HG02642 (cell line): ENCODE measurements at regions not wholly inside any gene's neighbourhood (a gene's known extent, or its start where the extent isn't known, plus 50 kb on each side); places are given as distances from the start of the nearest gene placed in this dataset.
"Not testable (repeated sequence)": the region's sequence is repeated elsewhere in the genome, so short reads cannot be mapped to it uniquely, and the experiment has no call there.

Experiments used
- ATAC-seq: cut with Tn5 transposase; IDR thresholded peaks from one replicate; pipeline ENCODE4 v1.9.1; 2021; ENCODE audit warnings: mild to moderate bottlenecking; ENCODE audit not compliant: unreplicated experiment, poor library complexity

DNA sequence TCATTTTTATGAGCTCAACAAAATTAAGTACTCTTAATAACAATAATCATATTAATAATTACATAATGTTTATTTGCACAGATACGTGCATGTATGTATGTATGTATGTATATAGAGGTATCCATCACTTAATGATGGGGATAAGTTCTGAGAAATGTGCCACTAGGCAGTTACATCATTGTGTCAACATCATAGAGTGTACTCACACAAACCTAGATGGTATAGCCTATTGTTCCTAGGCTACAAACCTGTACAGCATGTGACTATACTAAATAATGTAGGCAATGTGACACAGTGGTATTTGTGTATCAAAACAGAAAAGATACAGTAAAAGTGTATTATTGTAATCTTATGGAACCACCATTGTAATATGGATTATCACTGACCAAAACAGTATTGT lies 874.7 kb upstream of the GBE1 start:
- no peak for ATAC-seq

DNA sequence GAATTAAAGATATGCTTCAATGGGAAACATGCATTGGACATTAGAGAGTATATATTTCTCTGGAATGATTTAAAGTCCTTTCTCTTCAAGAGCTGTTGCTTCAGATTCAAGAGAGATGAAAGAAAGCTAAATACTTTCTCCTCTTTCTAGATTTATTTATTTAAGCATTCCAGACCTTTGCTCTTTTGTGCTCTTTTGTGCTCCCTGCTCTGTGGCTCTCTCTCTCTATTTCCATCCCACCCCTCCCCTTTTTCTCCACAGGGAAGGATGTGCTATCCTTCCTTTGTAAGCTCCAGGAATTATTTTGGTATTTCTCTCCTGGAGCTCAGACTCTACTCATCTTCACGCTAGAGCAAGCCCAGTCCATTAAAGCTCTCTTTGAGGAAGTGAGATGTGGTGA lies 871.9 kb upstream of the GBE1 start:
- ATAC-seq: no peak

DNA sequence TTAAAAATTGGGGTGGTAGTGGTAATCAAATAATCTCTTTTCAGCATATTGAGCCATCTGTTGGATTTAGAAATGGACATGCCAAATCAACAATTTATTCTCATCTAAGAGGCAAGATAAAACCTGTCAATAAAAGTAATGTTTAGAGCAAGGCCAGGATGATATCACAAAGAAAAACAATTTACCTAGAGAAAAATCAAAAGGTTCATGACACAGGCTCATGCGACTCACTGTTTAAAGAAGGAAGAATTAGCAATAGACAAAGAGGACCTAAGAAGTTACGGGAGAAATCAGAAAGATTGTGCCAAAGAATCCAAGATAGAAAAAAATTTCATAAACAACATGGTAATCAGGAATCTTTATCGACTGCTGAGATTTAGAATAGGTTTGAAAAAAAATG lies 868.5 kb upstream of the GBE1 start:
- no peak for ATAC-seq

DNA sequence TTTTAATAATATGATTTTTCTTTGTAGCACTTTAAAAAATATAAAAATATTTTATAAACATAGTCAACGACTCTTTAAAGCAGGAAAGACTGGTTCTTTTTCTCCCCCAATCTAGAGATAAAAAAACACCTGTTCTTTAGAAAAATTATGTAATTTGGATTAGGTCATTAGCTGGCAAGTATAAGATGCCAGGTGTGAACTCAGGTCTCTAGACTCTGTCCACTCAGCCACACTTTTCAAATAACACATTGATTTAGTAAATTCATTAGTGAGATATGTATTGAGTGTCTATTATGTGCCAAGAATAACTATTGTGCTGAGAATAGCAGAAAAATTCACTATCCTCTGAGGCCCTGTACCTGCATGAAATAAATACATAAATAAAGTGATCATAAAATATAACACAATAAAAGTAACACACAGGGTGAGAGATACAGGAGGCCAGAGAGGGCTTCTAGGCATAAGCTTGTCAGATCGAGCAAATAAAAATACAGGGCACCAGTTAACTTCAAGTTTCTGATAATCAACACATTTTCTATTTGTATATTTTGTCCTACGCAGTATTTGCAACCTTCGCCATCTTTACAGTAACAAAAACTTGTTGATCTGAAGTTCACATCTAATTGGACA lies 867.1 kb upstream of the GBE1 start:
- no peak for ATAC-seq

- ATAC-seq: no peak
Measured at GRCh38 chr3:82627733-82628132, 866.3 kb upstream of the GBE1 start.

- not testable (repeated sequence) for ATAC-seq
Measured at GRCh38 chr3:82620744-82621143, 859.3 kb upstream of the GBE1 start.

DNA sequence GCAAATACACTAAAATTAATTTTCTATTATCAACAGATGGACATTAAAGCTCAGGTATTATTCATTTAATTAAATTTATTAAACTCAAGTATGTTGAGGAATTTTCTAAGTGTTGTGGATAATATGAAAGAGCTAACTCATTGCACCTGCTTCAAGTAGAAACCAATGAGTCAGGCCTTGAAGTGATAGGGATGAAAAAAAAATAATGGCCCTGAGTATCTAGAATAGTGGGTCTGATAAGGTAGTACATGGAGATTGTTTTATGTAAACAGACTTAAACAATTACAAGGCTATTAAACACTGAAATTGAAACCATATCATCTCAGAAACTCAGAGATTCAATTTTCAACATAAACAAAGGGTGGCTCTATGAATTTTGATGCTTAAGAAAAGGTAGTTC lies 857.1 kb upstream of the GBE1 start:
- ATAC-seq: no peak

- ATAC-seq: no peak
Measured at GRCh38 chr3:82610236-82610635, 848.8 kb upstream of the GBE1 start.

DNA sequence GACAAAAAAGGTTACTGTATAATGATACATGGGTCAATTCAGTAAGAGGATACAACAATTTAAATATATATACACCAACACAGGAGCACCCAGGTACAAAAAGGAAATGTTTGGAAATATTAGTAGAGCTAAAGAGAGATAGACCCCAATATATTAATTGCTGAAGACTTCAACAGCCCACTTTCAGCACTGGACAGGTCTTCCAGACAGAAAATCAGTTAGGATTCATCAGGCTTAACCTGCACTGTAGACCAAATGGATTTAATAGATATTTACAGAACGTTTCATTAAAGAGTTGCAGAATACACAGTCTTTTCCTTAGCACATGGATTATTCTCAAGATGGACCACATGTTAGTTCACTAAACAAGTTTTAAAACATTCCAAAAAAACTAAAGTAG lies 845.9 kb upstream of the GBE1 start:
- ATAC-seq: no peak

GRCh38 chr3:82596805-82597204 lies 835.4 kb upstream of the GBE1 start:
- no peak for ATAC-seq

GRCh38 chr3:82595530-82595929 lies 834.1 kb upstream of the GBE1 start:
- ATAC-seq: no peak

- ATAC-seq: no peak
Measured at GRCh38 chr3:82587174-82587573, 825.7 kb upstream of the GBE1 start.

DNA sequence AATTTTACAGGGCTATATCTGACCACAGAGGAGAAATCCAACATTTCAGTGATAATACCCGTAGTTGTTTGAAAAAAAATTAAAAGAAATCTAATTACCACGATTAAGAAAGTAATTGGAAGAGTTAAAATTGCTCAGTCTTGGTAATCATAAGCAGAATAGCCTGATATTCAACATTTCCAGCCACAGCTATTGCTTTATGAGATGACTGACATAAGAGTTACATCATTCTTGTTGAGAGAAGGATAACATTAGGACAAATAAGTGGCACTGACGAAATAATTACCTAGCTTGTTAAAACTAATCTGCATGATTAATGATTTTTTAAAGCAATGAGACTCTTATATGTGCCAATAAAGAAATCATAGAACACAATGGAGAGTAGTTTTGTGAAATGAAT lies 825.0 kb upstream of the GBE1 start:
- ATAC-seq: no peak

DNA sequence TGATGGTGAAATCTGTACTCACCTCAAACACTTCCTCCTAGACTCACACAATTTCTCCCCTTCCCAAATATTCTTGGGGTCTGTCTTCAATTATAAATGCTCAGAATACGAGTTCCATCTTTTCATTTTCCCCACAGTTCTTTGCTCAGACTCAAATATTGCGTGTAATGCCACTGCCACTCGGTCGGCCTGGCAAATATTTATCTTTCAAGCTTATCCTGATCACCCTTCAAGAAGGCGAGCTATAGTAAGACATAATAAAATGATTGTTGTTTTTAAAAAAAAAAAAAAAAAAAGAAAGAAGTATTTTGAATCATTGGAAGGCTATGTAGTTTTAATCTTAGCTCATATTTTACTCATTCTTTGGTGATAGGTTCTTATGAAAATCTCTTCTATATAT lies 824.6 kb upstream of the GBE1 start:
- ATAC-seq: not testable (repeated sequence)

- ATAC-seq: not testable (repeated sequence)
Measured at GRCh38 chr3:82585591-82585990, 824.1 kb upstream of the GBE1 start.

DNA sequence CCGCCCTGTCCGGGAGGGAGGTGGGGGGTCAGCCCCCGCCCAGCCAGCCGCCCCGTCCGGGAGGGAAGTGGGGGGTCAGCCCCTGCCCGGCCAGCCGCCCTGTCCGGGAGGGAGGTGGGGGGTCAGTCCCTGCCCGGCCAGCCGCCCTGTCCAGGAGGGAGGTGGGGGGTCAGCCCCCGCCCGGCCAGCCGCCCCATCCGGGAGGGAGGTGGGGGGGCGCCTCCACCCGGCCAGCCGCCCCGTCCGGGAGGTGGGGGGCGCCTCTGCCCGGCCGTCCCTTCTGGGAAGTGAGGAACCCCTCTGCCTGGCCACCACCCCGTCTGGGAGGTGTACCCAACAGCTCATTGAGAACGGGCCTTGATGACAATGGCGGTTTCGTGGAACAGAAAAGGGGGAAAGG lies 823.4 kb upstream of the GBE1 start:
- ATAC-seq: not testable (repeated sequence)

DNA sequence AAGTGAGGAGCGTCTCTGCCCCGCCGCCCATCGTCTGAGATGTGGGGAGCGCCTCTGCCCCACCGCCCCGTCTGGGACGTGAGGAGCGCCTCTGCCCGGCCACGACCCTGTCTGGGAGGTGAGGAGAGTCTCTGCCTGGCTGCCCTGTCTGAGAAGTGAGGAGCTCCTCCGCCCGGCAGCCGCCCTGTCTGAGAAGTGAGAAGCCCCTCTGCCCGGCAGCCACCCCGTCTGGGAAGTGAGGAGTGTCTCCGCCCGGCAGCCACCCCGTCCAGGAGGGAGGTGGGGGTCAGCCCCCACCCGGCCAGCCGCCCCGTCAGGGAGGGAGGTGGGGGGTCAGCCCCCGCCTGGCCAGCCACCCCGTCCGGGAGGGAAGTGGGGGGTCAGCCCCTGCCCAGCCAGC lies 823.0 kb upstream of the GBE1 start:
- not testable (repeated sequence) for ATAC-seq

- ATAC-seq: no peak
Measured at GRCh38 chr3:82581350-82581749, 819.9 kb upstream of the GBE1 start.

DNA sequence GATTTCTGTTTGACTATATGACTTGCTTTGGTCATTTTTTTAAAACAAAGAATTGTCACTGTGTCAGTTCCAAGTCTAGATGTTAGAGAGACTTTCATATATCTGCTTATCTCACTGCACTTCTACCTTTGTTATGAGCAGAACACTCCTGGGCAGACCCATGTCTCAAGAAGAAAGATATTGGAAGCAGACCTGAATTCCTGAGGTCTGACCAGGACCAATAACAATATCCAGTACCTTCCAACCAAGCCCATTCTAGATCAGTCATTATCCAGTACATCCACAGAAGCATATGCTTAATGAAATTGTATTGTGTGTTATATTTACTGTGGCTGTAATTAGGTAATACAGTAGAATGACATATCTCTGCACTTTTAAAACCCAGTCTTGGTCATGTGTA lies 811.3 kb upstream of the GBE1 start:
- no peak for ATAC-seq

GRCh38 chr3:82568776-82569338 lies 807.4 kb upstream of the GBE1 start:
- no peak for ATAC-seq

DNA sequence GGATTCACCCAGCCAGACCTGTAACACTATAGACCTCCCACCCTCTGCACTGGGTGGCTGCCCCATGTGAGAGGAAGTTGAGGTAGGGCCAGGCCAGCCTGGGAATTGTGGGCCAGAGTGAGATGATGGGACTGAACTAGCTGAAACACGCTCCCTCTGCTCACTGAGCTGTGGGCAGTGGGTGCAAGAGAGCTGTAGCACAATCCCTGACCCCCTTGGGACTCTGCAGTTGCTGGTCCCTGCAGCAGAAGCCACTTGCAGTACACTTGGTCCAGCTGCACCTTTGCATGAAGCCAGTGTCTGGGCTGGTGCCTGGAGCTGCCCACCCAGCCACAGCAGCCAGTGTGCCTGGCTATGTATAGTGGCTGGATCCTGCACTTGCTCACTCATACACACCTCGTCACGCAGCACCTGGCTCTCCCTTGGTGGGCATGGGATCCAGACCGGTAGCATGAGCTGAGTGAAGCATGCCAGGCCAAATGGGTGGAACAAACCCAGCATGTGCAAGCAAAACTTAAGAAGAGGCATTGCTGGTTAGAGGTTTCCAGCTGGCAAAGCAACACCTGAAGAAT lies 805.7 kb upstream of the GBE1 start:
- ATAC-seq: no peak

DNA sequence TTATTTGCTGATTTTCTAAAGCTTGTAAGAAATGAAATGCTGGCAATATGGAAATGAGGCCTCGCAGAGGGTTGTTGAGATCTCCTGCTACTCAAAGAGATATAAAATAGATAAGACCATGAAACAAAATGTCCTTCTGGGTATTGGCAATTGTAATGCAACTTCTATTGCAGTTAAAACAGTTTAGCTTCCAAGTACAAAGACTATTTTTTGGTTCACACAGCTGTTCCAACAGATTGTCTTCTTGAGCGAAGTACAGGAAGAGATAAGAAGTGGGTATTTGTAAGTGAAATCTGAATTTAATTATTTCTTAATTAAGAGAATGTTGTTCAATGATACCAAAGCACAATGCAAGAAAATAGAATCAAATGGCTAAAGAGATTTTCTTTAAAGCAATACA lies 801.5 kb upstream of the GBE1 start:
- ATAC-seq: no peak
